Tibial nerve (tissue), 4 donors: ENCODE measurements at regions not wholly inside any gene's neighbourhood (a gene's known extent, or its start where the extent isn't known, plus 50 kb on each side); places are given as distances from the start of the nearest gene placed in this dataset.
A peak's percentile ranks its signal among the peaks of the same experiment; 100 is the strongest.

ENCODE experiments used
- DNase-seq, 2 donors: peaks; one replicate each; pipeline ENCODE4 v3.0.0-alpha.2; 2019; ENCODE audit warnings: low spot score in 2 of 2
- H3K27ac ChIP-seq, 4 donors: fragments of 200-600 bp; sonication (generic) in 3 of 4; one replicate each; pipeline ENCODE4 v1.5.1; 2017 to 2019; ENCODE audit warnings: mild to moderate bottlenecking in 1 of 4
- H3K27me3 ChIP-seq, 2 donors: fragments of 200-600 bp; sonication (generic) in 1 of 2; one replicate each; pipeline versions ENCODE4 v1.5.1 to v1.6.0; 2017 to 2019
- H3K36me3 ChIP-seq, 3 donors: fragments of 200-600 bp; sonication (generic); one replicate each; pipeline ENCODE4 v1.5.1; 2018 to 2019
- H3K4me1 ChIP-seq, 4 donors: fragments of 200-600 bp; sonication (generic) in 3 of 4; one replicate each; pipeline ENCODE4 v1.5.1; 2017 to 2019
- H3K4me3 ChIP-seq, 4 donors: fragments of 200-600 bp; sonication (generic) in 3 of 4; one replicate each; pipeline ENCODE4 v1.5.1; 2017 to 2019; ENCODE audit warnings: mild to moderate bottlenecking in 1 of 4, moderate library complexity in 1 of 4
- H3K9me3 ChIP-seq, 4 donors: fragments of 200-600 bp; sonication (generic) in 3 of 4; one replicate each; pipeline ENCODE4 v1.5.1; 2017 to 2019
- EP300 ChIP-seq, 2 donors: sonication (generic); formaldehyde crosslinking; IDR thresholded peaks; one replicate each; pipeline ENCODE4 v1.6.1; 2017; ENCODE audit warnings: antibody characterized with exemption in 2 of 2, mild to moderate bottlenecking in 1 of 2
- POLR2A ChIP-seq, 2 donors: fragments of 450-650 bp; IDR thresholded peaks; one replicate each; pipeline ENCODE4 v1.6.1; 2017; ENCODE audit warnings: antibody characterized with exemption in 2 of 2, mild to moderate bottlenecking in 2 of 2, moderate library complexity in 2 of 2
- whole genome bisulfite sequencing, 2 donors: methylation state at CpG; one replicate each; pipeline ENCODE4 v1.1.5; 2018; 5-methylcytosine and 5-hydroxymethylcytosine counted together
- TF ChIP-seq, protein P1 (sequence below), 5 experiments: fragments of 200-600 bp in 3 of 5; fragments of 450-650 bp in 2 of 5; sonication (generic) in 3 of 5; IDR thresholded peaks; one replicate each; pipeline ENCODE4 v1.5.1; 2016 to 2019; ENCODE audit warnings: antibody characterized with exemption in 5 of 5, mild to moderate bottlenecking in 3 of 5, moderate library complexity in 2 of 5

DNA sequence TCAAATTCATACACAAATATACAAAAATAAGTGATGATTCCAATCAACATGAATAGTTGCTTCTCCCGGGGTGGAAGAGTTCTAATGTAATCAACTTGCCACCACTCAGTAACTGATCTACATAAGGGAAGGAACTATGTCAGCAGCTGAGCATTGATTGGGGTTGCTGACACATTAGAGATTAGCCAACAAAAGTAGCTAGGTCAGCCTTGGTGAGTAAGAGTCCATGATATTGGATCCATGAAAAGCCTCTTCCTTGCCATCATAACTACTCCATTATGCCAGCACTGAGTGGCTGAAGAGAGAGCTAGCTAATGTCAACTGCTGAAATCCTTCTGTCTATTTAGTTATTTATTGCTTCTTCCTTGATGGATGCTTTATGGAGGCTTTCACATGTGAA lies 309.8 kb downstream of the NFIB start:
- 67 to 76% methylated on average over 1 of the region's 1 CpG for WGBS, 2 donors
- no peak overlapping the region for H3K4me3 ChIP-seq
- no peaks in the 10 kb centered on the region for H3K4me1 ChIP-seq

DNA sequence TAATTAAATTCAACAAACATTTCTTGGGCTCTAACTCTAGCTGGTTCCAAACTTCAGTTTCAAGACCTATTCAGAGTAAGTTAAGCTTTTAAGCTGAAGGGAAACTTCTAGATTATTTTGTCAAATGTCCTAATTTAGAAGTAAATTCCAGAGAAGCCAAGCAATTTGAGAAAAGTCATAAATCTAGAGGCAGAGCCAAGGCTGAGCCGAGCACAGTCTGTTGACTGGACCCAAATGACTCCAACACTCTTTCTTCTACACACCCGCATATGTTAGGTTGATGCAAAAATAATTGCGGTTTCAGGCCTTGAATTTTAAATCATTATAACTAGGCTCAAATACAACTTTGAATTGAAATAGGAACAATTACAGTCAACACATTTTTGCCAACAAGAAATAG lies 319.7 kb downstream of the NFIB start:
- Histone ChIP-seq H3K36me3 (no peaks in the 10 kb centered on the region), H3K27ac (peak overlapping the region in 1 of 4 donors; percentile 25), H3K27me3 (no peaks in the 10 kb centered on the region), H3K4me1 (no peaks in the 10 kb centered on the region), H3K9me3 (peaks cover 0 to 2% (median 0%) of the 10 kb centered on the region in 4 donors), H3K4me3 (no peak overlapping the region)
- 54 to 63% methylated on average over 3 of the region's 3 CpGs for WGBS, 2 donors
- TF ChIP-seq EP300 (IDR thresholded peaks at IDR 0.05) (no peak), POLR2A (IDR thresholded peaks at IDR 0.05) (no peak)
- TF ChIP-seq, protein P1, sequence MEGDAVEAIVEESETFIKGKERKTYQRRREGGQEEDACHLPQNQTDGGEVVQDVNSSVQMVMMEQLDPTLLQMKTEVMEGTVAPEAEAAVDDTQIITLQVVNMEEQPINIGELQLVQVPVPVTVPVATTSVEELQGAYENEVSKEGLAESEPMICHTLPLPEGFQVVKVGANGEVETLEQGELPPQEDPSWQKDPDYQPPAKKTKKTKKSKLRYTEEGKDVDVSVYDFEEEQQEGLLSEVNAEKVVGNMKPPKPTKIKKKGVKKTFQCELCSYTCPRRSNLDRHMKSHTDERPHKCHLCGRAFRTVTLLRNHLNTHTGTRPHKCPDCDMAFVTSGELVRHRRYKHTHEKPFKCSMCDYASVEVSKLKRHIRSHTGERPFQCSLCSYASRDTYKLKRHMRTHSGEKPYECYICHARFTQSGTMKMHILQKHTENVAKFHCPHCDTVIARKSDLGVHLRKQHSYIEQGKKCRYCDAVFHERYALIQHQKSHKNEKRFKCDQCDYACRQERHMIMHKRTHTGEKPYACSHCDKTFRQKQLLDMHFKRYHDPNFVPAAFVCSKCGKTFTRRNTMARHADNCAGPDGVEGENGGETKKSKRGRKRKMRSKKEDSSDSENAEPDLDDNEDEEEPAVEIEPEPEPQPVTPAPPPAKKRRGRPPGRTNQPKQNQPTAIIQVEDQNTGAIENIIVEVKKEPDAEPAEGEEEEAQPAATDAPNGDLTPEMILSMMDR (IDR thresholded peaks at IDR 0.05): no peak
- DNase-seq: no peak

More for the DNA sequence above, 309.8 kb downstream of the NFIB start:
- Histone ChIP-seq H3K36me3 (no peaks in the 10 kb centered on the region), H3K9me3 (peaks cover 0 to 21% (median 0%) of the 10 kb centered on the region in 4 donors), H3K27ac (no peak overlapping the region), H3K27me3 (no peaks in the 10 kb centered on the region)
- no peak for DNase-seq
- TF ChIP-seq EP300 (IDR thresholded peaks at IDR 0.05) (no peak), POLR2A (IDR thresholded peaks at IDR 0.05) (no peak)
- TF ChIP-seq, protein P1 (IDR thresholded peaks at IDR 0.05): no peak

DNA sequence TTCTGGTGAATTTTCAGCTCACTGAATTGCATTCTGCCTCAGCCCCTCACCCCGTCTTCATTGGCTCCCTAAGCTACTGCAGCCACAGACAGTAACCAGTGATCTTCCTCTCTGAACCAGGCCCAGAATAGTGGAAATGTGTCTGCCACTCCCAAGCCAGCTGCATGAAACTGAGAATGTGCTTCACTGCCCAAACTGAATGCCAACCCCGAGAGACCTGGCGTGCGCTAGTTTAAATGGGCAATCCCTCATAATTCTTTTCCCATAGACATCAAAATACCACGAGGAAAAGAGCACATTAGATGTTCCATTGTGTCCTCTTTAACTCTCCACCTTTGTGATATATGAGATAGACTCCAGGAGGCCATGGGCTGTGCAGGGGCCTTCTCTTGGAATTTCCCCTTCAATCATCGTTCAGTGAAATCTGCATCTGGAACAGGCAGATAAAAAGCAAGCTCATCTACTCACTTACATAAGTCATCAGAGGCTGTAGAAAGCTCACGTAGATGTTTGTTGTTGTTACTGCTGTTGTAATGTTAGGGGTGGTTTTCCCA lies 320.2 kb downstream of the NFIB start:
- DNase-seq: no peak
- Histone ChIP-seq H3K36me3 (no peaks in the 10 kb centered on the region), H3K9me3 (no peaks in the 10 kb centered on the region), H3K4me1 (no peaks in the 10 kb centered on the region), H3K27me3 (no peaks in the 10 kb centered on the region), H3K27ac (peak overlapping the region in 1 of 4 donors; percentile 25), H3K4me3 (no peak overlapping the region)
- WGBS, 2 donors: 67 to 74% methylated on average over 7 of the region's 7 CpGs
- TF ChIP-seq EP300 (IDR thresholded peaks at IDR 0.05) (peak in 1 of 2 donors; percentile 7), POLR2A (IDR thresholded peaks at IDR 0.05) (no peak)

DNA sequence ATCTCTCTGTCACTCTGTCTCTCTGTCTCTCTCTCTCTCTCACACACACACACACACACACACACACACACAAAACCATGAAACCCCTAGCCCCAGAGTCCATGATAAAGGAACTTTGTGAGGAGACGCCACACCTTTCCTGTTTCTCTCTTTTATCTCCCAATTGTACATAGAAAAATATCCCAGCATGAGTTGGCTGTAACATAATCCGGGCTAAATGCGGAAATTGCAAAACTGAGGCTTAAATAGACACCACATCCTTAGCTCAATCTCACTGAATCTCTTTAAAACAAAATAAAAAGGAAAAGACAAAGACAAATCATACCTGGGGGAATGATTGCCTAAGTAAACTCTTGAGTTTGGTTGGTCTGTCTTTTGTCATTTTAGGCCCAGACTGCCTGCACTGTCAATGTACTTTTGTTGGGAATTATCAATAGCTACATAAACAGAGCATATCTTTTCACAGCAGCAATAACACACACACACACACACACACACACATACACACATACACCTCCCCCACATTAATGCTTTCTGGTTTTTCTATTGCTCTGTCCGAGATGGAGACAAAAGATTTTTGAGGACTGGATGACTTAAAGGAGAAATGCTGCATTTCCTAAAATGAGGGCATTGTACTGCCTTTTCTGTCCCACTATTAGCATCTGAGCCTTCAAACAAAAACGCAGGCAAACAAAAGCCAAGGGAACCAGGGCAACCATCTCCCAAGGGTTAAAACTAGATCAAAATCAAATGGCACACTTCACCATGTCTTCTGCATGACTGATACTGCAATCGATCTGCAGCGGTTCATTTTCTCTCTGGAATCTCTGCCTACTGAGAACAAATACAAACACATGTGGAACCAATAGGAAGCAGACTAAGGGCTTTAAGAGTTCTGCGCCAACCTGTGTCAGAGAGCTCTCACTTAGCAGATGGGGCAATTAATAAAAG lies 321.5 kb downstream of the NFIB start:
- no peaks in the 10 kb centered on the region for H3K36me3 ChIP-seq
- H3K9me3 ChIP-seq: no peaks in the 10 kb centered on the region
- no peak for DNase-seq
- no peaks in the 10 kb centered on the region for H3K4me1 ChIP-seq
- no peaks in the 10 kb centered on the region for H3K27me3 ChIP-seq
- H3K27ac ChIP-seq: no peak overlapping the region
- WGBS, 2 donors: 65 to 72% methylated on average over 8 of the region's 8 CpGs
- H3K4me3 ChIP-seq: no peak overlapping the region
- no peak for TF ChIP-seq EP300 (IDR thresholded peaks at IDR 0.05)
- TF ChIP-seq, protein P1 (IDR thresholded peaks at IDR 0.05): no peak
- TF ChIP-seq POLR2A (IDR thresholded peaks at IDR 0.05): no peak

DNA sequence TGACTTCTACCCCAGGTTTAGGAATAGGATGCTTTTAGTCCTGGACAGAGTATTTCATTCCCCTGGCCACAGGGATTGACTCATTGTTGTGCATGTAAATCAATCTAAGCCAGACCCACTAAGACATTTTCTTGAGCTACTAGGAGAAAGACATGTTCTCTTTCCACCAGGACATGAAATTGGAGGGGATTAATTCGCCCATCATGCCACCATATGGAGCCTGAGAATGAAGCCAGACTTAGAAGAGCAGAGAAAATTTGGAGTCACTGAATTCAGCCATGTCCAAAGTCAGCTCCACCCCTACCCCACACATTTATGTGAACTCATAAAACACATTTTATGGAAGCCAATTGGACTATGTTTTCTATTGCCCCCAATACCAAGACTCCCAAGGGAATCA lies 322.5 kb downstream of the NFIB start:
- Histone ChIP-seq H3K36me3 (no peaks in the 10 kb centered on the region), H3K9me3 (no peaks in the 10 kb centered on the region), H3K27ac (no peak overlapping the region), H3K4me1 (no peaks in the 10 kb centered on the region), H3K4me3 (no peak overlapping the region), H3K27me3 (no peaks in the 10 kb centered on the region)
- WGBS, 2 donors: 86 to 96% methylated on average over 1 of the region's 1 CpG
- no peak for DNase-seq
- TF ChIP-seq POLR2A (IDR thresholded peaks at IDR 0.05) (no peak), EP300 (IDR thresholded peaks at IDR 0.05) (no peak)
- TF ChIP-seq, protein P1 (IDR thresholded peaks at IDR 0.05): no peak
